ENCODE measurements at regions not wholly inside any gene's neighbourhood (a gene's known extent, or its start where the extent isn't known, plus 50 kb on each side); places are given as distances from the start of the nearest gene placed in this dataset.

GRCh38 chr9:12194731-12195130, 498.5 kb upstream of the TYRP1 start:
- TF ChIP-seq CTCF (IDR thresholded peaks at IDR 0.05; ENCODE audit: borderline replicate concordance, extremely low read depth, low read length, poor library complexity, severe bottlenecking) (no peak), EZH2 (IDR thresholded peaks at IDR 0.05; ENCODE audit: borderline replicate concordance, low read depth, low read length, severe bottlenecking) (no peak)
